ENCODE measurements at regions not wholly inside any gene's neighbourhood (a gene's known extent, or its start where the extent isn't known, plus 50 kb on each side); places are given as distances from the start of the nearest gene placed in this dataset.

DNA sequence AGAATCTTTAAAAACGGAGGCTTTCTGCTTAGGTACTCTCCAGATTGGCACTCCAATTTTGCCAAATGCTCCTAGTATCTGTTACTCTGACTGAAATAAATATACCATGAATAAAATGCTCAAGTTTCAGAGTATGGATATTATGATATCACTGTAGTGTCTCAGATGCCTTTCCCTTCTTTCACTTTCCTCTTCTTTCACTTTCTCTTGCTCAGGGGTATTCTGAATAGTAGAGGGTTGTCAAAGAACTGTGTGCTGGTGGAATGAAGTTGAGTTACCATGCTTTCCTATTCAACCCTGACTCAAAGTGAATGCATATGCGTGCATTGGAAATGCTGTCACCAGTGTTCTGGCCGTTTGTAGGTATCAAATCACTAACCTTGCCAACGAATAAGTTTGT is 1015.2 kb upstream of the FANCL start:
- H3K4me1 ChIP-seq (ENCODE audit: control insufficient read depth in 3 of 3, insufficient read depth in 3 of 3, low read length in 3 of 3), result no peaks in the 10 kb centered on the region
- no peaks in the 10 kb centered on the region for H3K9me3 ChIP-seq (ENCODE audit: control insufficient read depth in 3 of 3, low read length in 3 of 3)
- no peak overlapping the region for H3K27ac ChIP-seq (ENCODE audit: low read depth, low read length)
- no peaks in the 10 kb centered on the region for H3K27me3 ChIP-seq (ENCODE audit: control insufficient read depth in 3 of 3, insufficient read depth in 3 of 3, low read length in 3 of 3)
- no peak overlapping the region for H3K9ac ChIP-seq (ENCODE audit: low read depth in 1 of 3, low read length in 3 of 3)
- no peak overlapping the region for H3K4me3 ChIP-seq (ENCODE audit: low read length in 3 of 3)
- H3K36me3 ChIP-seq (ENCODE audit: control insufficient read depth in 3 of 3, insufficient read depth in 3 of 3, low read length in 3 of 3), result no peaks in the 10 kb centered on the region

DNA sequence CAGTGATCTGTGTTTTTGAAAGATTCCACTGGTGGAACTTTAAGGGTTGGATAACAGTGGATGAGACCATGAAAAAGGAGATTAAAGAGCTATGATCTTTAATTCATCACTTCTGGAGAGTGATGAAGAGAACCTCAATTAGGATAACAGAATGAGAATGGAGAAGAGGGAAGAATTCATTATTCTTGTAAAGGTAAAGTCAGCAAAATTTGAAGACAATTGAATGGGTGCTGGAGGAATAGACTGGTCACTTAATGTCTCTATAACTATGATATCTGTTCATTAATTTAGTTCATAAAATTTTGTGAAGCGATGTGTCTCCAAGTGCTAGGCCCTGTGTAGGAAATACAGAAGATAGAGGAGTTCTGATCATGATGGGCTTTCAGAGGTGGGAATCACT is 1013.2 kb upstream of the FANCL start:
- Histone ChIP-seq H3K9ac (ENCODE audit: low read depth in 1 of 3, low read length in 3 of 3) (no peak overlapping the region), H3K27me3 (ENCODE audit: control insufficient read depth in 3 of 3, insufficient read depth in 3 of 3, low read length in 3 of 3) (peaks cover 0 to 4% (median 0%) of the 10 kb centered on the region in 3 donors), H3K9me3 (ENCODE audit: control insufficient read depth in 3 of 3, low read length in 3 of 3) (no peaks in the 10 kb centered on the region), H3K4me1 (ENCODE audit: control insufficient read depth in 3 of 3, insufficient read depth in 3 of 3, low read length in 3 of 3) (no peaks in the 10 kb centered on the region), H3K27ac (ENCODE audit: low read depth, low read length) (no peak overlapping the region), H3K36me3 (ENCODE audit: control insufficient read depth in 3 of 3, insufficient read depth in 3 of 3, low read length in 3 of 3) (no peaks in the 10 kb centered on the region), H3K4me3 (ENCODE audit: low read length in 3 of 3) (no peak overlapping the region)

DNA sequence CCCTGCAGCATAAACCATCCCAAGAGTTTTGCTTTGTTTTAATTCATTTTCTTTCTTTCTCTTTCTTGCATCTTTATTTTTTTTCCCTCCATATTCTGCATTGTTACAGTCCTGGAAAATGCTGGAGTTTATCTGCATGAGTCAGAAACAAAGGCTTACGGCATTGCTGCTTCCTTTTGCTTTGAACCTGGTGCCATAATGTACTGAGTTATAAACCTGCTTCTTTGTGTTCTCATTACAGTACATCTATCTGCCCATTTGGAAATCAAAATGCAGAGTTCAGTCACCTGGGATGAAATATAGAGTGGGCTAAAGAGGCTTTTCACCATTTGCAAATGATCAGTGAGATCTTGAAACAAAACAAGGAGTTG is 1009.2 kb upstream of the FANCL start:
- Histone ChIP-seq H3K4me1 (ENCODE audit: control insufficient read depth in 3 of 3, insufficient read depth in 3 of 3, low read length in 3 of 3) (no peaks in the 10 kb centered on the region), H3K36me3 (ENCODE audit: control insufficient read depth in 3 of 3, insufficient read depth in 3 of 3, low read length in 3 of 3) (no peaks in the 10 kb centered on the region), H3K4me3 (ENCODE audit: low read length in 3 of 3) (no peak overlapping the region), H3K27me3 (ENCODE audit: control insufficient read depth in 3 of 3, insufficient read depth in 3 of 3, low read length in 3 of 3) (peaks cover 0 to 4% (median 0%) of the 10 kb centered on the region in 3 donors), H3K9me3 (ENCODE audit: control insufficient read depth in 3 of 3, low read length in 3 of 3) (no peaks in the 10 kb centered on the region), H3K9ac (ENCODE audit: low read depth in 1 of 3, low read length in 3 of 3) (no peak overlapping the region), H3K27ac (ENCODE audit: low read depth, low read length) (no peak overlapping the region)

DNA sequence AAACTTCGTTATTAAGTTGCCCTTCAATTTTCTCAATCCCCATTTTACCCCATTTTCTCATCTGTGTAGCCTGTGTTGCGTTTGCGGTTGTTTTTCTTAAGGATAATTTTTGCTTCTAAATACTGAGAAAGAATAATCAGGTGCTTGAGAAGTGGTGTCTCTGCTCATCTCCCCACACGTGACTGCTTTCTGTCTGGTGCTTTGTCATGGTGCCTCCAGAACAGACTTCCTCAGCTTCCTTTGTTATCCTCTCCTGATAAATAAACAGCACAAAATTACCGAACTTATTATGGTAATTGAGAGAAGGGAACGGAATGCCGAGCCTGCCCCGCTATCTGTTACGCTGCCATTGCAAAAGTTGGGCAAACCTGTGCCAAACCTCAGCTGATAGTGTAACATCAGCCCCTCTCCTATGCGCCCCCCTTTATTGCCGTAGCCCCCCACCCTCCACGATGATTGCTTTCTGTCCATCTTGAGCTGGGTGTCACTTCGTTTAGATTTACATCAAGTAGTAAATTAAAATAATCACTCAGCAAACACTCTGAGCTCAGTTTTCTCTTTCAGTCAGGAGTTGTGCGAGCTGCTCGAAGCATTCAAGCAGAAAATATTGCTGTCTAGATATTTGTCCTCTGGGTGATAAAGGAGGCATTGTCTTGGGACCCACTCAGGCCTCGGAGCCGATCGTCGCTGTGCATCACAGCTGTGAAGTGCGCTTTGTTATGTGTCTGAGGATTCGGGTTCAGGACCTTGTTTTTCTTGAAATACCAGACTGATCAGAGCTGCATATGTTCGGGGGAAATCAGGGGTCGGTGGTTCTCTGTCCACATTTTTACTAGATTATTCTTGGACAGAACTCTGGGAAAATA is 1008.5 kb upstream of the FANCL start:
- H3K4me1 ChIP-seq (ENCODE audit: control insufficient read depth in 3 of 3, insufficient read depth in 3 of 3, low read length in 3 of 3), result no peaks in the 10 kb centered on the region
- H3K27ac ChIP-seq (ENCODE audit: low read depth, low read length), result no peak overlapping the region
- peaks cover 0 to 4% (median 0%) of the 10 kb centered on the region in 3 donors for H3K27me3 ChIP-seq (ENCODE audit: control insufficient read depth in 3 of 3, insufficient read depth in 3 of 3, low read length in 3 of 3)
- H3K36me3 ChIP-seq (ENCODE audit: control insufficient read depth in 3 of 3, insufficient read depth in 3 of 3, low read length in 3 of 3), result no peaks in the 10 kb centered on the region
- no peak overlapping the region for H3K4me3 ChIP-seq (ENCODE audit: low read length in 3 of 3)
- H3K9me3 ChIP-seq (ENCODE audit: control insufficient read depth in 3 of 3, low read length in 3 of 3), result no peaks in the 10 kb centered on the region
- no peak overlapping the region for H3K9ac ChIP-seq (ENCODE audit: low read depth in 1 of 3, low read length in 3 of 3)

DNA sequence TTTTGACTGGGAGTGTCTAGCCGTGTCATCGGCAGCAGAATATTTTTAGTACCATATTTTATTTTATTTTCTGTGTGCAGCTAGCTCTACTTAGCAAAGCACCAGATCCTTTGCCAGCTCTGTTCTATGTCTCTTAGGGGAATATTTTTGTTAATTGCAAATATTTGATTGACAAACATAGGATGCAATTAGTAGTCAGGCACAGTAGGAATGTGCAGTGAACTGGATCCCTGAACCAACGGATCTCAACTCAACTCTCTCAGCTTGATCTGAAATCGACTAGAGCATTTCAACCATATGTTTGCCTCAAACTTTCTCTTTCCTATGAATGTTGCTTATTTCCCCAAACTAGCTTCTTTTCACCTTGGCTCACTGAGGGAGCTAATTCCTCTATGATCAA is 998.0 kb upstream of the FANCL start:
- H3K36me3 ChIP-seq (ENCODE audit: control insufficient read depth in 3 of 3, insufficient read depth in 3 of 3, low read length in 3 of 3), result no peaks in the 10 kb centered on the region
- no peak overlapping the region for H3K27ac ChIP-seq (ENCODE audit: low read depth, low read length)
- H3K4me1 ChIP-seq (ENCODE audit: control insufficient read depth in 3 of 3, insufficient read depth in 3 of 3, low read length in 3 of 3), result no peaks in the 10 kb centered on the region
- H3K9ac ChIP-seq (ENCODE audit: low read depth in 1 of 3, low read length in 3 of 3), result no peak overlapping the region
- no peak overlapping the region for H3K4me3 ChIP-seq (ENCODE audit: low read length in 3 of 3)
- H3K27me3 ChIP-seq (ENCODE audit: control insufficient read depth in 3 of 3, insufficient read depth in 3 of 3, low read length in 3 of 3), result no peaks in the 10 kb centered on the region
- H3K9me3 ChIP-seq (ENCODE audit: control insufficient read depth in 3 of 3, low read length in 3 of 3), result no peaks in the 10 kb centered on the region

DNA sequence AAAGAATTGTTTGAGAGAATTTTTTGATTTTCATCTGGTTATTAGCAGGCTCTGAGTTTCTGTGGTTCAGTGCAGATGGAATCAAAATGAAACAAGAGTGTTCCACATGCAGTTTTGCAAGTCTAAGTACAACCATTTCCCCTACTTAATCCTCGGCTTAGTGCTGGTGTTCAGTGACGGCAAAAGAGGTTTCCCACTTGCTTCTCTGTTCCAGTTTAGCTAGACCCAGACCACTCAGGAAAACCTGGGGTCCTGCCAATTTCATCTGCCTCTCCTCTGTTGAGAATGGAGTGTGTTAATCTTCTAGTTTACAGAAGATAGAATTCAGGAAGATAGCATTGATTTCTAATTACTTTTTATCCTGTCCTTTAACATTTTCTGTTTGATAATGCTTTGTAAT is 996.2 kb upstream of the FANCL start:
- no peaks in the 10 kb centered on the region for H3K36me3 ChIP-seq (ENCODE audit: control insufficient read depth in 3 of 3, insufficient read depth in 3 of 3, low read length in 3 of 3)

DNA sequence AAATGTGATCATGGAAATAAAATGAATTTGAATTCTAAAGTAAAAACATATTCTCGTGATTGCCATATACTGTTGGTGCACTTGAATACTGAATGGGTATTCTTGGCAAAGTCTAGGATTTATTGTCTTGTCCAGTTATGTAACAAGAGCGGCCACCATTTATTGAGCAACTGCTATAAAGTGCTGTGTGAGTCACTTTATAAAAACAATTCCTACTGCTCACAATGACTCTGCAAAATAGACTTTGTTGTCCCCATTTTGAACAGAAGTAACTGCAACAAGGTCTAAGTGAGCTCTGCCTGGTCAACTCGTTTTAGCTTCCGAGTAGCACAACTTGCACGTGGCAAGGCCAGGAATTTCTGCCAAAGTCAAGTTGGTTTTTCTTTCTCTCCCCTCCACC is 995.6 kb upstream of the FANCL start:
- H3K27me3 ChIP-seq (ENCODE audit: control insufficient read depth in 3 of 3, insufficient read depth in 3 of 3, low read length in 3 of 3), result no peaks in the 10 kb centered on the region
- H3K36me3 ChIP-seq (ENCODE audit: control insufficient read depth in 3 of 3, insufficient read depth in 3 of 3, low read length in 3 of 3), result no peaks in the 10 kb centered on the region
- no peaks in the 10 kb centered on the region for H3K9me3 ChIP-seq (ENCODE audit: control insufficient read depth in 3 of 3, low read length in 3 of 3)
- no peak overlapping the region for H3K4me3 ChIP-seq (ENCODE audit: low read length in 3 of 3)
- no peak overlapping the region for H3K9ac ChIP-seq (ENCODE audit: low read depth in 1 of 3, low read length in 3 of 3)
- no peak overlapping the region for H3K27ac ChIP-seq (ENCODE audit: low read depth, low read length)
- H3K4me1 ChIP-seq (ENCODE audit: control insufficient read depth in 3 of 3, insufficient read depth in 3 of 3, low read length in 3 of 3), result no peaks in the 10 kb centered on the region

More for the DNA sequence above, 996.2 kb upstream of the FANCL start:
- no peak overlapping the region for H3K9ac ChIP-seq (ENCODE audit: low read depth in 1 of 3, low read length in 3 of 3)
- no peak overlapping the region for H3K4me3 ChIP-seq (ENCODE audit: low read length in 3 of 3)
- H3K27me3 ChIP-seq (ENCODE audit: control insufficient read depth in 3 of 3, insufficient read depth in 3 of 3, low read length in 3 of 3), result no peaks in the 10 kb centered on the region
- H3K27ac ChIP-seq (ENCODE audit: low read depth, low read length), result no peak overlapping the region
- no peaks in the 10 kb centered on the region for H3K9me3 ChIP-seq (ENCODE audit: control insufficient read depth in 3 of 3, low read length in 3 of 3)
- H3K4me1 ChIP-seq (ENCODE audit: control insufficient read depth in 3 of 3, insufficient read depth in 3 of 3, low read length in 3 of 3), result no peaks in the 10 kb centered on the region

DNA sequence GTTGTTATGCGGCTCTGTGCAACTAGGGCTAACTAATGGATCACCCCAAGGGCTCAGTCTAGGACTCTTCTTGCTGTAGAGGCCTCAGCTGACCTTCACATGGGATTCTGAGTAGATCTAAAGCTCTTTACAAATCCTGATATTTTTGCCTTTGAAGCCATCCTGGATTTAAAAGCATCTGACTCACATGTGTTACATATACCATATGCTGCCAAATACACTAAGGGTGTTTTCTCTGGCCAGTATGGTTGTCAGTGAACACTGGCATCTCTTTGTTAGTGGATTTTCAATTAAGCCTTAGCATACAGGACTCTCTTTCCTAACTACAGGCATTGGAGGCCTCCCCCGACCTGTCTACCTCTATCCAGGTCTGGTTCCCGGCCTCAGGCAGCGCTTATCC is 992.8 kb upstream of the FANCL start:
- no peaks in the 10 kb centered on the region for H3K27me3 ChIP-seq (ENCODE audit: control insufficient read depth in 3 of 3, insufficient read depth in 3 of 3, low read length in 3 of 3)
- no peak overlapping the region for H3K27ac ChIP-seq (ENCODE audit: low read depth, low read length)
- no peaks in the 10 kb centered on the region for H3K4me1 ChIP-seq (ENCODE audit: control insufficient read depth in 3 of 3, insufficient read depth in 3 of 3, low read length in 3 of 3)
- H3K9me3 ChIP-seq (ENCODE audit: control insufficient read depth in 3 of 3, low read length in 3 of 3), result no peaks in the 10 kb centered on the region
- no peak overlapping the region for H3K4me3 ChIP-seq (ENCODE audit: low read length in 3 of 3)
- H3K9ac ChIP-seq (ENCODE audit: low read depth in 1 of 3, low read length in 3 of 3), result no peak overlapping the region
- H3K36me3 ChIP-seq (ENCODE audit: control insufficient read depth in 3 of 3, insufficient read depth in 3 of 3, low read length in 3 of 3), result no peaks in the 10 kb centered on the region

DNA sequence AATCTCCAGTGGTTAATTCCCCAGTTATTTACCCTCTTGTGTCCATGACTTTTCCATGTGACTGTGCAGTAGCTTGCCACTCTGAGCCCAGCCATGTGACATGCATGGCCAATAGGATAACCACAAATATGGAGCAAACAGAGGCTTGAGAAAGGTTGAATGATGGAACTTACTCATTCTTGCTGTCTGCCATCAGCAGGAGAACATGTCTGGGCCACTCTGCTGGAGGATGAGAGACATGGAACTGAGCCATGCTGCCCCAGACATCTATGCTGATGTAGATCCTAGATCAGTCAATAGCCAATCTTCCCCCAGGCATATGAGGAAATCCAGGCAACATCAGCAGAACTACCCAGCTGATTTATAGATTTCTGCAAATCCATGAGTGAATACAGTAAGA is 992.3 kb upstream of the FANCL start:
- H3K4me3 ChIP-seq (ENCODE audit: low read length in 3 of 3), result no peak overlapping the region
- no peak overlapping the region for H3K27ac ChIP-seq (ENCODE audit: low read depth, low read length)
- H3K9me3 ChIP-seq (ENCODE audit: control insufficient read depth in 3 of 3, low read length in 3 of 3), result no peaks in the 10 kb centered on the region
- no peak overlapping the region for H3K9ac ChIP-seq (ENCODE audit: low read depth in 1 of 3, low read length in 3 of 3)
- no peaks in the 10 kb centered on the region for H3K36me3 ChIP-seq (ENCODE audit: control insufficient read depth in 3 of 3, insufficient read depth in 3 of 3, low read length in 3 of 3)
- no peaks in the 10 kb centered on the region for H3K4me1 ChIP-seq (ENCODE audit: control insufficient read depth in 3 of 3, insufficient read depth in 3 of 3, low read length in 3 of 3)
- H3K27me3 ChIP-seq (ENCODE audit: control insufficient read depth in 3 of 3, insufficient read depth in 3 of 3, low read length in 3 of 3), result no peaks in the 10 kb centered on the region

DNA sequence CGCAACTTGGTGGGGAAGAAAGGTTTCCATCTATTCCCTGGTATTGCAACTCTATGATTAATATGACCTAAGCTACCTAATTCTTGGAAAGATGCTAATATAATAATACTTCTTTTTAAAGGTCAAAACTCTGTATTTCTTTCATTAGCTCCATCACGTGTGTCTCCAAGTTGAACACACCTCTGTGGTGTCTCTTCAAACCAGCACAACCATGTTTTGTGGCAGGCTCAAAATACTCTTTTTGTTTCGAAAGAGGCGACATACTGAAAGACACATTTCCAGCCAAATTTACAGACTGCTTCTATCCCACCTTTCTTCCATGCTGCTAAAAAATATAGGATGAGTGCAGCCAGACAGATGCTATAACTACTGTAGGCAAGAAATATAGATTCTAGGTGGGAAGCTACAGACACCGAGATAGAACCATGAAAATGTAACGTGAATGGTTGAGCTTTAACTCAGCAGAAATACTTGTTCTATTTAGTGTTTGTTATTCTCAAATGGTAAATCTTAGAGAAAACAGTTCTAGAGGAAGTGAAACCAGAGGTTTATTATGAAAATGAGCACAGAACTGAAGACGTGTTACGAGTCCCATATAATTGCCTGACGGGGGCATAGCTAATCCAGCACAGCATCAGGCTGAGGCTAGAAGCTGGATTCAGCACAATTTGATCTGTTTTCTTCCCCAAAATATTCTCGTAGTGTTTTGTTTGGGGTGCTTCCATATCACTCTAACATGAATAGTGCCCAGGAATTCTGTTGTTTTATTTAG is 991.5 kb upstream of the FANCL start:
- Histone ChIP-seq H3K36me3 (ENCODE audit: control insufficient read depth in 3 of 3, insufficient read depth in 3 of 3, low read length in 3 of 3) (no peaks in the 10 kb centered on the region), H3K9ac (ENCODE audit: low read depth in 1 of 3, low read length in 3 of 3) (no peak overlapping the region), H3K27me3 (ENCODE audit: control insufficient read depth in 3 of 3, insufficient read depth in 3 of 3, low read length in 3 of 3) (no peaks in the 10 kb centered on the region), H3K4me3 (ENCODE audit: low read length in 3 of 3) (no peak overlapping the region), H3K27ac (ENCODE audit: low read depth, low read length) (no peak overlapping the region), H3K4me1 (ENCODE audit: control insufficient read depth in 3 of 3, insufficient read depth in 3 of 3, low read length in 3 of 3) (no peaks in the 10 kb centered on the region), H3K9me3 (ENCODE audit: control insufficient read depth in 3 of 3, low read length in 3 of 3) (no peaks in the 10 kb centered on the region)

All from skeletal muscle tissue (tissue), 3 donors.